ENCODE measurements at regions not wholly inside any gene's neighbourhood (a gene's known extent, or its start where the extent isn't known, plus 50 kb on each side); places are given as distances from the start of the nearest gene placed in this dataset.

DNA sequence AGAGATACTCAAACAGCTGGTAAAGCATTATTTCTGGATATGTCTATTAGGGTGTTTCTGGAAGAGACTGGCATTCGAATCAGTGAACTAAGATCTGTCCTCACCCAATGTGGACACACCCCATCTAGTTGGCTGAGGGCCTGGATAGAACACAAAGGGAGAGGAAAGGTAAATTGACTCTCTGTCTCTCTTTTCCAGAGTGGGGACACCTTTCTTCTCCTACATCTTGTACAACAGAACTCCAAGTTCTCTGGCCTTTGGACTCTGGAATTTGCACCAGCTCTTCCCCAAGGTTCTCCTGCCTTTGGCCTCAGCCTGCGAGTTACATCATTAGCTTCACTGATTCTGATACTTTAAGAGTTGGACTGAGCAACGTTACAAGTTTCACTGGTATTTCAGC, 1253.9 kb downstream of the SLC16A7 start:
- intact Hi-C loops (cut with DNase I; ENCODE audit: low total_unique reads): no loop called here
- no peak for DNase-seq (ENCODE audit: low spot score in 2 of 2)
- no peaks in the 10 kb centered on the region for H3K9me3 ChIP-seq
- H3K4me1 ChIP-seq: no peaks in the 10 kb centered on the region
- H3K27me3 ChIP-seq: no peaks in the 10 kb centered on the region
- H3K27ac ChIP-seq: no peak overlapping the region
- TF ChIP-seq, protein P1, sequence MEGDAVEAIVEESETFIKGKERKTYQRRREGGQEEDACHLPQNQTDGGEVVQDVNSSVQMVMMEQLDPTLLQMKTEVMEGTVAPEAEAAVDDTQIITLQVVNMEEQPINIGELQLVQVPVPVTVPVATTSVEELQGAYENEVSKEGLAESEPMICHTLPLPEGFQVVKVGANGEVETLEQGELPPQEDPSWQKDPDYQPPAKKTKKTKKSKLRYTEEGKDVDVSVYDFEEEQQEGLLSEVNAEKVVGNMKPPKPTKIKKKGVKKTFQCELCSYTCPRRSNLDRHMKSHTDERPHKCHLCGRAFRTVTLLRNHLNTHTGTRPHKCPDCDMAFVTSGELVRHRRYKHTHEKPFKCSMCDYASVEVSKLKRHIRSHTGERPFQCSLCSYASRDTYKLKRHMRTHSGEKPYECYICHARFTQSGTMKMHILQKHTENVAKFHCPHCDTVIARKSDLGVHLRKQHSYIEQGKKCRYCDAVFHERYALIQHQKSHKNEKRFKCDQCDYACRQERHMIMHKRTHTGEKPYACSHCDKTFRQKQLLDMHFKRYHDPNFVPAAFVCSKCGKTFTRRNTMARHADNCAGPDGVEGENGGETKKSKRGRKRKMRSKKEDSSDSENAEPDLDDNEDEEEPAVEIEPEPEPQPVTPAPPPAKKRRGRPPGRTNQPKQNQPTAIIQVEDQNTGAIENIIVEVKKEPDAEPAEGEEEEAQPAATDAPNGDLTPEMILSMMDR (IDR thresholded peaks at IDR 0.05): no peak
- TF ChIP-seq POLR2AphosphoS5 (IDR thresholded peaks at IDR 0.05): no peak
- TF ChIP-seq POLR2A (IDR thresholded peaks at IDR 0.05): no peak
- no peaks in the 10 kb centered on the region for H3K36me3 ChIP-seq
- H3K4me3 ChIP-seq: no peak overlapping the region

DNA sequence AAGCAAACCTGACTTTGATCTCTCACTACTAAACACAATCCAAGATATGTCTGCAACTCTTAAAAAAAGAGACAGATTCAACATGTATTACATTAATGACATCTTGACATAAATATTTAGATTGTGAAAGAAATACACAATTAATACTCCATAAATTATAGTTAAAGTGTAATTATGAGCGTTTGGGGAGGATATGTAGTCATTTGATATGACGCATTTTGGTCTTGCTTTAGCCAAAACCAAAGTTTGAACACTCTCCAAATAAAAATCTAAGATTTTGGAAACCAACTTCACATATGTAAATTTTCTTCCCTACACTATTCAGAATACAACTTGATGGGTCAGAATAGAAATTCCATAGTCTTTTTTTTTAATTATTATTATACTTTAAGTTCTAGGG, 1257.6 kb downstream of the SLC16A7 start:
- H3K9me3 ChIP-seq: no peaks in the 10 kb centered on the region
- no peak overlapping the region for H3K27ac ChIP-seq
- no peaks in the 10 kb centered on the region for H3K27me3 ChIP-seq
- H3K4me1 ChIP-seq: no peaks in the 10 kb centered on the region
- H3K36me3 ChIP-seq: no peaks in the 10 kb centered on the region
- TF ChIP-seq POLR2AphosphoS5 (IDR thresholded peaks at IDR 0.05) (no peak), POLR2A (IDR thresholded peaks at IDR 0.05) (no peak)
- TF ChIP-seq, protein P1 (IDR thresholded peaks at IDR 0.05): no peak
- intact Hi-C loops (cut with DNase I; ENCODE audit: low total_unique reads): no loop called here
- H3K4me3 ChIP-seq: no peak overlapping the region
- no peak for DNase-seq (ENCODE audit: low spot score in 2 of 2)

DNA sequence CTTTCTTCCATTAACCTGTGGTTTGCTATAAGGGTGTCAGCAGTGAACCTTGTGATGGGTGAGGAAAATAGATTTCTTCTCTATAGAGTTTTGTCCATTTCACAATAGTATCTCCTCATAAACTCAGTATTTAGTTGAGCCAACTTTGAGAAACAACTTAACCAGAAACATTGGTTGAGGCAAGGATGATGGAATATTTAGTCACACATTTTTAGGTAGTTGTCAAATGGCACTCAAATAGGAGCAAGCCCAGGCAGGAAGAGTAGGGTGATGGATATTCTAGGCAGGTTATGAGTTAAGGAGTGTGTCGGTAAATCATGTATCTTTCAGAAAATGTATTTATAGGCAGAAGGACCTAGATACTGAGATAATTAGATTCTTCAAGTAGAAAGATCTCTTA, 1267.6 kb downstream of the SLC16A7 start:
- DNase-seq (ENCODE audit: low spot score in 2 of 2): no peak
- TF ChIP-seq POLR2A (IDR thresholded peaks at IDR 0.05) (no peak), POLR2AphosphoS5 (IDR thresholded peaks at IDR 0.05) (no peak)
- TF ChIP-seq, protein P1 (IDR thresholded peaks at IDR 0.05): no peak
- H3K27me3 ChIP-seq: no peaks in the 10 kb centered on the region
- intact Hi-C loops (cut with DNase I; ENCODE audit: low total_unique reads): no loop called here
- no peaks in the 10 kb centered on the region for H3K36me3 ChIP-seq
- H3K27ac ChIP-seq: no peak overlapping the region
- no peaks in the 10 kb centered on the region for H3K4me1 ChIP-seq
- no peak overlapping the region for H3K4me3 ChIP-seq
- H3K9me3 ChIP-seq: no peaks in the 10 kb centered on the region

DNA sequence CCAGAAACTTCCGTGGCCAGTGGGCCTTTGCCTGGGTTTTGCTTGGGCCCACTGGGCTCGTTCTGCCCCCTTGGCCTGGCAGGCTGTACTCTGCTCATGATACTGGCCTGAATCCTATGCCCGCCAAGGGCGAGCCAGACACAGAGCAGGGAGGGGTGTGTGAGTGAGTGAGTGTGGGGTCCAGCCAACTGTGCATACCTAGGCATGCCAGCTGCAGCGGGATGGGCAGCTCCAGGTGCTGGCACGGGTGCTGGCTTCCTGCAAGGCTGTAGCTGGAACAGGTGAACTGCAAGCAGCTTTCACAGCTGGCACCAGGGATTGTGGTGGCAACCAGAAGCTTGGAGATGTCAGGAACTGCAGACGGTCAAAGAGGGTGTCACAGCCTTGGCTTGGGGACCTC, 1276.4 kb downstream of the SLC16A7 start:
- Histone ChIP-seq H3K4me3 (no peak overlapping the region), H3K9me3 (no peaks in the 10 kb centered on the region), H3K4me1 (no peaks in the 10 kb centered on the region), H3K36me3 (no peaks in the 10 kb centered on the region), H3K27ac (no peak overlapping the region), H3K27me3 (no peaks in the 10 kb centered on the region)
- TF ChIP-seq POLR2AphosphoS5 (IDR thresholded peaks at IDR 0.05) (no peak), POLR2A (IDR thresholded peaks at IDR 0.05) (no peak)
- TF ChIP-seq, protein P1 (IDR thresholded peaks at IDR 0.05): no peak
- no peak for DNase-seq (ENCODE audit: low spot score in 2 of 2)
- intact Hi-C loops (cut with DNase I; ENCODE audit: low total_unique reads): no loop called here

DNA sequence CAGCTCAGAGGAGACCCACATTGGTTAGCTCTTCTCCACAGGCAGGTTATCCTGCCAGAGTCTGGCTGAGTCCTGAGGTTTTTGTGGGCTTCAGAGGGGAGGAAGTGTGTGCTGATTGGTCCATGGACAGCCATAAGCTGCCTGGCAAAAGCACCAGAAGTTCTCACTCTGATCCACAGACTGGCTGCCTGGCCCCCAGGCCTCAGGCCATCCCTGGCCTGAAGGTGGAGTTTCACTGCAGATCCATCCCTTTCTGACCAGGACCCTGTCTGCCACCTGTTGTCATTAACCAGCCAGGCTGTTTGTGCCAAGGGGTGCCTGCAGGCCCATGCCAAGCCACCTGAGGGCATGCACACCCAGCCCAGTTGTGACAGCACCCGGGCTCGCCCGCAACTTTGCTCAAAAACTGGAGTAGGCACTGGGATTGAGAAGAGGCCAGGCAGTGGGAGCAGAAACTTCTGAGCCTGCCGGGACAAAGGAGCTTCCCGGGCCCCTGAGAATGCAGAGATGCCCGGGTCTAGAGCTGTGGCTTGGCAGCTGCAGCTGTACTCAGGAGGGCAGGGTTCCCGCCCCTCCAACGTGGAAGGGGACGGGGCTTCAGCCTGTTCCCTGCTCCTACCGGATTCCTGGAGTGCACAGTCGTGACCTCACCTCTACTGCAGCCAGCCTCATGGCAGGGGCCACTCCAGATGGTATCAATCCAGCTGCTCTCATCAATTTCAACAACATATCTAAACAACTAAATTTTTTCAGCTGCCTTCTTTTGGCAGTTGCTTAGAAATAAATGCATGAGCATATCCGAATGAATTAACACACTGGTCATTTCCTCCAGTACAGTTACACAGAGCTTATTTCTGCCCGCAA, 1277.3 kb downstream of the SLC16A7 start:
- no peak overlapping the region for H3K4me3 ChIP-seq
- H3K36me3 ChIP-seq: no peaks in the 10 kb centered on the region
- H3K27ac ChIP-seq: no peak overlapping the region
- H3K9me3 ChIP-seq: no peaks in the 10 kb centered on the region
- TF ChIP-seq POLR2AphosphoS5 (IDR thresholded peaks at IDR 0.05): no peak
- no peak for TF ChIP-seq POLR2A (IDR thresholded peaks at IDR 0.05)
- TF ChIP-seq, protein P1 (IDR thresholded peaks at IDR 0.05): no peak
- intact Hi-C loops (cut with DNase I; ENCODE audit: low total_unique reads): no loop called here
- H3K27me3 ChIP-seq: no peaks in the 10 kb centered on the region
- no peak for DNase-seq (ENCODE audit: low spot score in 2 of 2)
- no peaks in the 10 kb centered on the region for H3K4me1 ChIP-seq

Measured in breast epithelium (tissue), 4 donors.